DOHH2 (cell line): ENCODE measurements at regions not wholly inside any gene's neighbourhood (a gene's known extent, or its start where the extent isn't known, plus 50 kb on each side); places are given as distances from the start of the nearest gene placed in this dataset.
"Not testable (repeated sequence)": the region's sequence is repeated elsewhere in the genome, so short reads cannot be mapped to it uniquely, and the experiment has no call there.

Experiments used
- H3F3A ChIP-seq: fragments of 200-600 bp; sonication (generic), shearing (Covaris generic); 2 replicates; pipeline ENCODE4 v1.6.0; 2016; ENCODE audit warnings: antibody characterized with exemption, mild to moderate bottlenecking; ENCODE audit not compliant: control insufficient read depth, insufficient read depth
- H3K27ac ChIP-seq: fragments of 200-600 bp; sonication (generic); 2 replicates; pipeline ENCODE4 v1.5.1; 2014; ENCODE audit warnings: low read depth, mild to moderate bottlenecking, low read length, moderate library complexity
- H3K27me3 ChIP-seq: fragments of 200-600 bp; sonication (generic); 2 replicates; pipeline ENCODE4 v1.6.1; 2014; ENCODE audit warnings: mild to moderate bottlenecking, low read length, mixed read lengths; ENCODE audit not compliant: control insufficient read depth
- H3K36me3 ChIP-seq: fragments of 200-600 bp; sonication (generic); 2 replicates; pipeline ENCODE4 v1.6.1; 2014; ENCODE audit warnings: mild to moderate bottlenecking, low read length, moderate library complexity, mixed read lengths; ENCODE audit not compliant: control insufficient read depth
- H3K4me1 ChIP-seq: fragments of 200-600 bp; sonication (generic); 2 replicates; pipeline ENCODE4 v1.6.1; 2014; ENCODE audit warnings: mild to moderate bottlenecking, low read length, mixed read lengths; ENCODE audit not compliant: control insufficient read depth
- H3K4me2 ChIP-seq: fragments of 200-600 bp; sonication (generic); 2 replicates; pipeline ENCODE4 v1.6.0; 2014; ENCODE audit warnings: mild to moderate bottlenecking, low read length, moderate library complexity
- H3K4me3 ChIP-seq: fragments of 200-600 bp; sonication (generic); 2 replicates; pipeline ENCODE4 v1.5.1; 2014; ENCODE audit warnings: mild to moderate bottlenecking, low read length, mixed read lengths
- H3K79me2 ChIP-seq: fragments of 200-600 bp; sonication (generic); 2 replicates; pipeline ENCODE4 v1.6.1; 2014; ENCODE audit warnings: mild to moderate bottlenecking, low read length, mixed read lengths; ENCODE audit not compliant: control insufficient read depth
- H3K9me2 ChIP-seq: fragments of 200-600 bp; sonication (generic); replicated peaks from 2 replicates; pipeline ENCODE4 v1.6.1; 2014; ENCODE audit warnings: mild to moderate bottlenecking, low read length, mixed read lengths; ENCODE audit not compliant: control insufficient read depth
- H3K9me3 ChIP-seq: fragments of 200-600 bp; sonication (generic); 2 replicates; pipeline ENCODE4 v1.6.1; 2014; ENCODE audit warnings: antibody characterized with exemption, low read length, mixed read lengths; ENCODE audit not compliant: control insufficient read depth, insufficient read depth
- H4K20me1 ChIP-seq: fragments of 200-600 bp; sonication (generic); 2 replicates; pipeline ENCODE4 v1.6.0; 2014; ENCODE audit warnings: low read depth, mild to moderate bottlenecking, antibody characterized with exemption, low read length, moderate library complexity; ENCODE audit not compliant: control insufficient read depth, insufficient read depth
- CTCF ChIP-seq: fragments of 200-600 bp; sonication (generic); IDR thresholded peaks from one replicate; pipeline ENCODE4 v1.5.1; 2014; ENCODE audit warnings: antibody characterized with exemption, mild to moderate bottlenecking, low read depth, low read length; ENCODE audit not compliant: poor library complexity, severe bottlenecking
- EZH2phosphoT487 ChIP-seq: fragments of 200-600 bp; sonication (generic); IDR thresholded peaks from 2 replicates; pipeline ENCODE4 v1.6.1; 2017; ENCODE audit warnings: borderline replicate concordance, mild to moderate bottlenecking, antibody characterized with exemption, low read length, moderate library complexity, mixed read lengths

GRCh38 chr18:22286585-22286984 is 117.2 kb downstream of the GATA6 start:
- Histone ChIP-seq H3K9me3 (no peaks in the 10 kb centered on the region), H3K27ac (no peak overlapping the region)
- TF ChIP-seq CTCF: no peak
- no peak for TF ChIP-seq EZH2phosphoT487

GRCh38 chr18:22285361-22286140 is 116.2 kb downstream of the GATA6 start:
- H3K27ac ChIP-seq: no peak overlapping the region
- no peaks in the 10 kb centered on the region for H3K4me1 ChIP-seq
- no peaks in the 10 kb centered on the region for H3K36me3 ChIP-seq
- H3K4me3 ChIP-seq: no peak overlapping the region
- no peaks in the 10 kb centered on the region for H4K20me1 ChIP-seq
- H3K79me2 ChIP-seq: no peaks in the 10 kb centered on the region
- no peak for TF ChIP-seq EZH2phosphoT487
- TF ChIP-seq CTCF: no peak
- no peaks in the 10 kb centered on the region for H3F3A ChIP-seq
- no peaks in the 10 kb centered on the region for H3K9me2 ChIP-seq
- H3K9me3 ChIP-seq: no peaks in the 10 kb centered on the region
- no peak overlapping the region for H3K4me2 ChIP-seq
- H3K27me3 ChIP-seq: no peaks in the 10 kb centered on the region; the same call in 1 of the 2 replicates

More at GRCh38 chr18:22286585-22286984, 117.2 kb downstream of the GATA6 start:
- no peaks in the 10 kb centered on the region for H3K79me2 ChIP-seq
- H4K20me1 ChIP-seq: no peaks in the 10 kb centered on the region
- no peaks in the 10 kb centered on the region for H3K9me2 ChIP-seq
- H3K4me1 ChIP-seq: no peaks in the 10 kb centered on the region
- H3K4me2 ChIP-seq: no peak overlapping the region
- no peaks in the 10 kb centered on the region for H3K36me3 ChIP-seq
- no peaks in the 10 kb centered on the region for H3F3A ChIP-seq
- no peak overlapping the region for H3K4me3 ChIP-seq
- no peaks in the 10 kb centered on the region; the same call in 1 of the 2 replicates for H3K27me3 ChIP-seq

GRCh38 chr18:22284581-22285360 is 115.4 kb downstream of the GATA6 start:
- H3K27me3 ChIP-seq: no peaks in the 10 kb centered on the region; the same call in 1 of the 2 replicates

GRCh38 chr18:22283855-22284254 is 114.5 kb downstream of the GATA6 start:
- H3K4me2 ChIP-seq, H3K79me2 ChIP-seq, H3K27ac ChIP-seq, H3K9me3 ChIP-seq, H3K4me3 ChIP-seq, H3K27me3 ChIP-seq, H3K9me2 ChIP-seq, H3K4me1 ChIP-seq, H4K20me1 ChIP-seq, H3F3A ChIP-seq, H3K36me3 ChIP-seq: not testable (repeated sequence)

More at GRCh38 chr18:22284581-22285360, 115.4 kb downstream of the GATA6 start:
- no peaks in the 10 kb centered on the region for H3K4me1 ChIP-seq
- no peaks in the 10 kb centered on the region for H3F3A ChIP-seq
- H3K4me2 ChIP-seq: no peak overlapping the region
- no peak overlapping the region for H3K4me3 ChIP-seq
- no peaks in the 10 kb centered on the region for H3K36me3 ChIP-seq
- no peaks in the 10 kb centered on the region for H3K9me2 ChIP-seq
- no peaks in the 10 kb centered on the region for H4K20me1 ChIP-seq
- TF ChIP-seq CTCF (no peak), EZH2phosphoT487 (no peak)
- H3K79me2 ChIP-seq: no peaks in the 10 kb centered on the region
- H3K27ac ChIP-seq: no peak overlapping the region
- H3K9me3 ChIP-seq: no peaks in the 10 kb centered on the region
